Loucy (cell line): ENCODE measurements at regions not wholly inside any gene's neighbourhood (a gene's known extent, or its start where the extent isn't known, plus 50 kb on each side); places are given as distances from the start of the nearest gene placed in this dataset.

Experiments used
- H2AFZ ChIP-seq: fragments of 200-600 bp; sonication (generic); 2 replicates; pipeline ENCODE4 v1.6.0; 2016; ENCODE audit warnings: antibody characterized with exemption, mild to moderate bottlenecking, low read length, moderate library complexity
- H3F3A ChIP-seq: fragments of 200-600 bp; 2 replicates; pipeline ENCODE4 v1.6.0; 2016; ENCODE audit warnings: antibody characterized with exemption, low read depth, mild to moderate bottlenecking
- H3K27me3 ChIP-seq: fragments of 200-600 bp; sonication (generic); 2 replicates; pipeline ENCODE4 v1.6.1; 2014; ENCODE audit warnings: low read length, mild to moderate bottlenecking; ENCODE audit not compliant: insufficient read depth, poor library complexity, severe bottlenecking
- H3K36me3 ChIP-seq: fragments of 200-600 bp; sonication (generic); 2 replicates; pipeline ENCODE4 v1.6.1; 2016; ENCODE audit warnings: low read length; ENCODE audit not compliant: insufficient read depth
- H3K4me1 ChIP-seq: fragments of 200-600 bp; sonication (generic); 2 replicates; pipeline ENCODE4 v1.5.1; 2014; ENCODE audit warnings: low read length, mild to moderate bottlenecking; ENCODE audit not compliant: insufficient read depth, poor library complexity, severe bottlenecking
- H3K4me2 ChIP-seq: fragments of 200-600 bp; sonication (generic); 2 replicates; pipeline ENCODE4 v1.6.0; 2014; ENCODE audit warnings: antibody characterized with exemption, low read length, low read depth, mild to moderate bottlenecking; ENCODE audit not compliant: poor library complexity, severe bottlenecking
- H3K4me3 ChIP-seq: fragments of 200-600 bp; sonication (generic); 2 replicates; pipeline ENCODE4 v1.5.1; 2014; ENCODE audit warnings: low read length, mild to moderate bottlenecking, mixed read lengths; ENCODE audit not compliant: poor library complexity, severe bottlenecking
- H3K79me2 ChIP-seq: fragments of 200-600 bp; sonication (generic); 2 replicates; pipeline ENCODE4 v1.6.1; 2014; ENCODE audit warnings: low read length; ENCODE audit not compliant: insufficient read depth
- H3K9ac ChIP-seq: fragments of 200-600 bp; sonication (generic); 2 replicates; pipeline ENCODE4 v1.6.0; 2014; ENCODE audit warnings: mild to moderate bottlenecking, low read depth, low read length, moderate library complexity; ENCODE audit not compliant: poor library complexity, severe bottlenecking
- H3K9me2 ChIP-seq: fragments of 200-600 bp; sonication (generic); replicated peaks from 2 replicates; pipeline ENCODE4 v1.6.1; 2016; ENCODE audit warnings: low read depth, low read length, mixed read lengths
- H3K9me3 ChIP-seq: fragments of 200-600 bp; sonication (generic); 2 replicates; pipeline ENCODE4 v1.6.1; 2014; ENCODE audit warnings: mild to moderate bottlenecking, antibody characterized with exemption, low read length, low read depth; ENCODE audit not compliant: insufficient read depth
- H4K20me1 ChIP-seq: fragments of 200-600 bp; sonication (generic); 2 replicates; pipeline ENCODE4 v1.6.0; 2014; ENCODE audit warnings: antibody characterized with exemption, low read length, mild to moderate bottlenecking; ENCODE audit not compliant: insufficient read depth, poor library complexity, severe bottlenecking
- EZH2phosphoT487 ChIP-seq: fragments of 200-600 bp; IDR thresholded peaks from 2 replicates; pipeline ENCODE4 v1.6.1; 2018; ENCODE audit warnings: antibody characterized with exemption, mild to moderate bottlenecking, moderate library complexity, borderline replicate concordance
- TF ChIP-seq, protein P1 (sequence below): fragments of 200-600 bp; sonication (generic); conservative IDR thresholded peaks from 2 replicates; pipeline ENCODE4 v1.5.1; 2014; ENCODE audit warnings: mild to moderate bottlenecking, antibody characterized with exemption, low read length

DNA sequence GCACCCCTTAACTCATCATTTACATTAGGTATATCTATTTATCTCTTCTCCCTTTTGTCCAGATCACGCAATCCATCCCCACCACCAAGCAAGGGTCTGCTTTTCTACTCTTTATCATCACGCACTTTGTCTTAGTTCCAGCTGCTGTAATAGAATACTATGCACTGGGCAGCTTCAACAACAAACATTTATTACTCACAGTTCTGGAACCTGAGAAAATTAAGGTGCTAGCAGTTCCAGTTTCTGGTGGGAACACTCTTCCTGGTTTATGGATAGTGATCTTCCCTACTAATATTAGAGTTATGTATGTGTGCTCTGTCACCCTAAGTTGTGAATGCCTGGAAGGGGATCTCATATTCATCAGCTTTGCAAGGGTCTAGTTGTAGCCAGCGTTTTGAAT lies 687.0 kb downstream of the NTRK3 start:
- H3K79me2 ChIP-seq: no peaks in the 10 kb centered on the region
- TF ChIP-seq, protein P1, sequence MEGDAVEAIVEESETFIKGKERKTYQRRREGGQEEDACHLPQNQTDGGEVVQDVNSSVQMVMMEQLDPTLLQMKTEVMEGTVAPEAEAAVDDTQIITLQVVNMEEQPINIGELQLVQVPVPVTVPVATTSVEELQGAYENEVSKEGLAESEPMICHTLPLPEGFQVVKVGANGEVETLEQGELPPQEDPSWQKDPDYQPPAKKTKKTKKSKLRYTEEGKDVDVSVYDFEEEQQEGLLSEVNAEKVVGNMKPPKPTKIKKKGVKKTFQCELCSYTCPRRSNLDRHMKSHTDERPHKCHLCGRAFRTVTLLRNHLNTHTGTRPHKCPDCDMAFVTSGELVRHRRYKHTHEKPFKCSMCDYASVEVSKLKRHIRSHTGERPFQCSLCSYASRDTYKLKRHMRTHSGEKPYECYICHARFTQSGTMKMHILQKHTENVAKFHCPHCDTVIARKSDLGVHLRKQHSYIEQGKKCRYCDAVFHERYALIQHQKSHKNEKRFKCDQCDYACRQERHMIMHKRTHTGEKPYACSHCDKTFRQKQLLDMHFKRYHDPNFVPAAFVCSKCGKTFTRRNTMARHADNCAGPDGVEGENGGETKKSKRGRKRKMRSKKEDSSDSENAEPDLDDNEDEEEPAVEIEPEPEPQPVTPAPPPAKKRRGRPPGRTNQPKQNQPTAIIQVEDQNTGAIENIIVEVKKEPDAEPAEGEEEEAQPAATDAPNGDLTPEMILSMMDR: no peak
- TF ChIP-seq EZH2phosphoT487: no peak
- H3F3A ChIP-seq: no peaks in the 10 kb centered on the region
- peak overlapping the region; percentile 57 for H3K4me2 ChIP-seq
- H3K27me3 ChIP-seq: no peaks in the 10 kb centered on the region
- no peaks in the 10 kb centered on the region for H3K4me1 ChIP-seq
- no peaks in the 10 kb centered on the region for H3K9me2 ChIP-seq
- H3K36me3 ChIP-seq: no peaks in the 10 kb centered on the region
- H2AFZ ChIP-seq: peak overlapping the region; percentile 82
- H4K20me1 ChIP-seq: no peaks in the 10 kb centered on the region
- H3K9ac ChIP-seq: no peak overlapping the region
- H3K4me3 ChIP-seq: peak overlapping the region; percentile 67
- H3K9me3 ChIP-seq: no peaks in the 10 kb centered on the region

DNA sequence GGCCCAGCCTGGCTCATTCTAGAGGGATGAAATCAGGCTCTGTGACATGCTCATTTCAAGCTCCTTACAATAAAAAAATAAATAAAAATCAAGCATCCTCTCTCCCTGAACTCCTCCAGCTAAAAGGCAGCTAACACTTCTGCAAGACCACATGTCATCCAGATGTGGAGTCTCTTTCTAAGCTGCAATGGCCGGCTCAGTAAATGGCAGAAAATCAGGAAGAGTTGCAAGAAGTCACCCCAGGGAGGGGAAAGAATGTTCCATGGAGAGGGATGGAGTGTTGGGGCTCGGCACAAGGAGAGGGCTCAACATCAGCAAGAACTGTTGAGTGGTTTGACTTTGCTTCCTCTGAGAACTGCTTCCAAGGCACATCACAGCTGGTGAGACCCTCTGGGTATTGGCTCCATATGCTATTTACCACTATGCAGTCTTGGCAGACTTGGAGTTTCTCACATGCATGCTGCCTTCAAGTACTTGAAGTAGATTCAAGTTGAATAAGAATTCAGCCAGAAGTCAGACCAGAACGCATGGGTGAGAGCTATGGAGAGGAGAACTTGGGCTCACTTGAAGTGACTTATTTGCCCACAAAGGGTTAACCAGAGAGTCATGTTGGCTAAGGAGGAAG lies 689.0 kb downstream of the NTRK3 start:
- no peaks in the 10 kb centered on the region for H4K20me1 ChIP-seq
- no peak overlapping the region for H2AFZ ChIP-seq
- H3K4me2 ChIP-seq: no peak overlapping the region
- H3K9ac ChIP-seq: no peak overlapping the region
- no peaks in the 10 kb centered on the region for H3K4me1 ChIP-seq
- TF ChIP-seq, protein P1: no peak
- no peak for TF ChIP-seq EZH2phosphoT487
- no peak overlapping the region for H3K4me3 ChIP-seq
- no peaks in the 10 kb centered on the region for H3K9me2 ChIP-seq
- no peaks in the 10 kb centered on the region for H3K9me3 ChIP-seq
- no peaks in the 10 kb centered on the region for H3F3A ChIP-seq
- H3K36me3 ChIP-seq: no peaks in the 10 kb centered on the region
- H3K27me3 ChIP-seq: no peaks in the 10 kb centered on the region
- H3K79me2 ChIP-seq: no peaks in the 10 kb centered on the region

DNA sequence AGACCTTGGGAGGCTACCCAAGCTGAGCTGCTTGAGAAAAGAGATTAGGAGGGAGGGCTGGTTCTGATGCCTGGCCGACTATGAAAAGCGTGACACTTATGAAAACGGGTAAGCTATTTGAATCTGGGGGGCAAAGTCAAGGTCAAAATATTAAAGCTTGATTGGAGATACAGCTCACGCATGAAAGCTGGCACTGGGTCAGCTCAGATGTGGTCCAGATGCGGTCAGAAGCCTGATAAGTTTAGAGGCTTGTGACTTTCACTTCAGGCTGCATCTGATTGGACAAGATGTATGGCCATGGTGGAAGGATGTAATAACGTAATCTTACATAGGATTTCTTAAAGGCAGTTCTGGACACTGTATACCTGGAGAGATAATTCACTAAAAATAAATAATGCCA lies 690.3 kb downstream of the NTRK3 start:
- H3K36me3 ChIP-seq: no peaks in the 10 kb centered on the region
- no peak overlapping the region for H3K4me3 ChIP-seq
- H3K79me2 ChIP-seq: no peaks in the 10 kb centered on the region
- no peak overlapping the region for H3K9ac ChIP-seq
- TF ChIP-seq EZH2phosphoT487: no peak
- TF ChIP-seq, protein P1: no peak
- H3F3A ChIP-seq: no peaks in the 10 kb centered on the region
- no peak overlapping the region for H3K4me2 ChIP-seq
- H3K9me2 ChIP-seq: no peaks in the 10 kb centered on the region
- no peaks in the 10 kb centered on the region for H3K27me3 ChIP-seq
- H3K9me3 ChIP-seq: no peaks in the 10 kb centered on the region
- H3K4me1 ChIP-seq: no peaks in the 10 kb centered on the region
- H4K20me1 ChIP-seq: no peaks in the 10 kb centered on the region
- H2AFZ ChIP-seq: no peak overlapping the region
